NCI-H69 (cell line): ENCODE measurements at regions not wholly inside any gene's neighbourhood (a gene's known extent, or its start where the extent isn't known, plus 50 kb on each side); places are given as distances from the start of the nearest gene placed in this dataset.
"Not testable (repeated sequence)": the region's sequence is repeated elsewhere in the genome, so short reads cannot be mapped to it uniquely, and the experiment has no call there.

Source experiments
- DNase-seq: peaks from one replicate; lab custom pipeline; 2025; lab: John Stamatoyannopoulos, UW

- DNase-seq: no peak
These were observed 254.2 kb downstream of the PLOD2 start for GRCh38 chr3:145906755-145907154.

GRCh38 chr3:145911016-145911415, 250.0 kb downstream of the PLOD2 start:
- DNase-seq: no peak

DNA sequence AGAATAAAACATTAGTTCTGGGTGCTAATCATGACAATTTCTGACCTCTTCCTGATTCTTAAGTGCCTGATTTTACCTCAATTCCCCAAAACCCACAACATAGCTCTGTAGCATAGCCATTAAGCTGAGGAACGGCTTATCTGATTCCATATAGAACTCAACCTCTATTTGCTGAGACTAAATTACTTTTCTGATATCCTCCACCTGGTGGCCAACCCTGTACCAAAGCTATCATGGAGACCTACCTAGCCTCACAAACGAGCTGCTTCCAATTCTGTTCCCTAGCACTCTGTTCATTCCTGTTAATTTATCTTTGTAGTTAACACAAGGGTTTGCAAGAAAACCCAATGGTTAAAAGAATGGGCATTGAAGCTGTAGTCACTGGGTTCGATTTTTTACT, 245.2 kb downstream of the PLOD2 start:
- DNase-seq: no peak

DNA sequence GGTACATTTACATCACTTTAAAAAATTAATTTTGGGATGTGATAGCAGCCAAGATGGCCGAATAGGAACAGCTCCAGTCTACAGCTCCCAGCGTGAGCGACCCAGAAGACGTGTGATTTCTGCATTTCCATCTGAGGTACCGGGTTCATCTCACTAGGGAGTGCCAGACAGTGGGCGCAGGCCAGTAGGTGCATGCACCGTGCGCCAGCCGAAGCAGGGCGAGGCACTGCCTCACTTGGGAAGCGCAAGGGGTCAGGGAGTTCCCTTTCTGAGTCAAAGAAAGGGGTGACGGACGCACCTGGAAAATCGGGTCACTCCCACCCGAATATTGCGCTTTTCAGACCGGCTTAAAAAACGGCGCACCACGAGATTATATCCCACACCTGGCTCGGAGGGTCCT, 233.2 kb downstream of the PLOD2 start:
- DNase-seq: not testable (repeated sequence)

DNA sequence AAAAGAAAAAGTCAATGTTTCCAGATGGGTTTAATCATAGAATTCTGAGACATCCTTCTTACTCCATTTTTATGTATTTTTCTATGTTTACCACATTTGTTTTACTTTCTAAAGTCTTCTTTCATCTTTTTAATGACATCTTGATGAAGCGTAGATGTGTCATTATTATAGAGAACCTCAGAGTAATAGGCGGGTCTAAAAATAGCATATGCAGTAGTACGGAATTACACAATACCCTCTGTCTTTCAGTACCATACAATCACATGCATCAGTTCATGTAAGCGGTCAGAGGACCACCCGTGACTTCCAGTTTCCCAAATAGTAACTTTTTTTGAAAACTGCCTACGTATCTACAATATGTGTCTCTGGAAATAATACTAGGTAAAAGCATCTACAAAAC, 224.0 kb downstream of the PLOD2 start:
- DNase-seq: no peak

DNA sequence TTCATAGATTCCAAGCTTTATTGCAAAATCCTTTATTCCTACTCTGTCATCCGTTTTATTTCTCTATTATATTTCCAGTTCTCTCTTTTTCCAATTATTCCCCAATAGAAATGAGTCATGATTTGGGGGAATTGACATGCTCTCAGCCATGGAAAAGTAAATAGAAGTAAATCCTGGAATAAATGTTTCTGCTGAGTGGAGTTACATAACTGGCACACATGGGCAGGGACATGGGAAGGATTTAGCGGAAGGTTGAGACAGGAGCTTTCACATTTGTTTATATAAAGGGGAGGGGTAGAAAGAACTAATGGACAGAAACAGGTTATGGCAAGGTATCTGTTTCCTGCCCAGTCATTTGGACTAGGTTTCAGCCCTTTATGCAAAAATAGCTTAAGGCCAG, 221.6 kb downstream of the PLOD2 start:
- DNase-seq: peak; percentile 97

DNA sequence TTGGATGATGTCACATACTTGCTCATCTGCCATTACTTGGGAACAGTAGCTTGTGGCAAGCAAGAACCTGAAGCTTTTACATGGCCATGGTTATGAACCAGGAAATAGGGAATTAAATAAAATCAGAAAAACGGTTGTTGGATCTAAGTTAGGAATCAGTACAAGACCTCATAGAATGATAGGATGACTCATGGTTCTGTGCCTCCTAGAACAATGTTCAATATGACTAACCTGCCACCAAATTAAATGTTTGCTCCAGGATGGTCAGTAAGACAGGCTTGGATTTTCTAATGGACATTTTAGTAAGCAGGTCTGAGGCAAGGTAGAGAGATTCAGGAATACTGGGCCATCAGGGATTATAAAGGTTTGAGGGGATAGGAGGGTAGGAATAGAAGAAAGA, 218.9 kb downstream of the PLOD2 start:
- DNase-seq: no peak

DNA sequence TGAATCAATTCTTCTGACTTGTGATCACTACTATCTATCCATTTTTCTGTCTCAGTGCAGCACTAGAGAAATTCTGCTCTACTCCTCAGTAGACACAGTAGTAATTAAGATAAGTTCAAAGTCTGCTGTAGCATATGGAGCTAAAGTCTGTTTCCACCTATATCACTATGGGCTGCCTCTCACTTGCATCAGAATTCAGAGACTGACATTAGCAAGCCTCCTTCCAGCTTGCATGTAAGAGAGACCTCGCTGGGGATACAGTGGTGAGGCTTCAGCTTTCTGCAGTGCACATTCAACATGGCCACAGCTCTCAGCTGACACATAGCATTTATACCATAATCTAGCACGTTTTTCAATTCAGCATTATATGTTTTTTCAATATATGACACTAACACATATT, 217.0 kb downstream of the PLOD2 start:
- no peak for DNase-seq

GRCh38 chr3:145951441-145951840, 209.5 kb downstream of the PLOD2 start:
- no peak for DNase-seq

DNA sequence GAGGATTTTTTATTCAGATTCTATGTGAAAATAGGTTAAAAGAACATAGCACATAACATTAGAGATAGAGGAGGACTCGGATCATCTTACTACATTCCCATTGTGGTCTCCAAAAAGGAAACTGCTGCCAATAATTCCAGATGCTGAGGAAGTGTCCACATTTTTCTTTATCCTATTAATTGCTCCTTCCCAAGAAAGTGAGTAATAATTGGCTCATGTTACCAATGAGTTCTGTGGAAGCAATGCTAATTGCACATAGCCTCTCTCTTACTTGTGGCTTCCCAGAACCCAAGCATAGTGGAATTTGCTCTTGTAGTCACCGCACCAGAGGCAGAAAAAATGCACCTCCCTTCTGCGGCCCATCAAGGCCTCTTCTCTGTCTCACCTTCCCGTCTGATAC, 208.4 kb downstream of the PLOD2 start:
- DNase-seq: no peak

DNA sequence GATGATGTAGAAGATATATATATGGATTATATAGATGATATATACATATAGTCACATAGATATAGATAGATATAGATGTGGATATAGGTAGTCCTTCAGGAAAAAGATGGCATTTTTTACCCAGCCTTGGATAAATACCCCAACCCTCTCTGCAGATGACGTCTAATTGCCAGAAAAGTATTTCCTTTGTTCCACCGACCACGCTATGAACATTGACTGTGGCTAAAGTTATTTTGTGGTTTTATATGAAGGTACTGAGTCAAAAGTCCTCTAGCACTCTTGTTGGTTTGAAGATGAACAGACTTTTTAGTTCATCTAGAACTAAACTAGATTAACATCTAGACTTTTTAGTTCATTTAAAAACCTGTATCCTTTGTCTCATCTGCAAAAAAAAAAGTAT, 207.7 kb downstream of the PLOD2 start:
- DNase-seq: no peak

DNA sequence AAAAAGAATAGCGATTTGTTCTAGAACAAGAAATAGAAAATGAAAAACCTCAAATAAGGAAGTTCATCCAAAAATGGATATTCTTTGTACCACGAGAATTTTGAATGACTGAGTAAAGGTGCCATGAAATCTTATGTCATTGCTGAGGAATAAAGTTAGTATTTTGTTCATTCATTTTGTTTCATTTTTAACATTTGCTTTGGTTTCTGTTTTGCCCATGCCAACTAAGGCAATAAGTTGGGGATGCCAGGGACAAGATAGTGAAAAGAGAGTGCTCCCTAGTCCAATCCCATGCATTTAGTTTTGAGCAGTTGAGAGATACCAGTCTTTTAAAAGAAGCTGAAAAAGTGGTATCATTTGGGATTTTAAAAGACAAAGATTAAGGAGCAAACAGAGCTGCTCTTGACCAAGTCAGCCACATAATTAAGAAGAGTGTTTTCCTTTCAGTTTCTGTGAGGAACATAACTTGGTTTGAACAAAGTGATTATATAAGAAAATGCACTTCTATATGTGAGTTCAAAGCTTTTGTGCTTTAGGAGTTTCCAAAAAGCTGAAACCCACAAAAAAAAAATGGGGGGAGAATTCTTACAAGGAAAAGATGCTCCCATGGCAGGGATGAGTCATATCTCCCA, 201.4 kb downstream of the PLOD2 start:
- no peak for DNase-seq

DNA sequence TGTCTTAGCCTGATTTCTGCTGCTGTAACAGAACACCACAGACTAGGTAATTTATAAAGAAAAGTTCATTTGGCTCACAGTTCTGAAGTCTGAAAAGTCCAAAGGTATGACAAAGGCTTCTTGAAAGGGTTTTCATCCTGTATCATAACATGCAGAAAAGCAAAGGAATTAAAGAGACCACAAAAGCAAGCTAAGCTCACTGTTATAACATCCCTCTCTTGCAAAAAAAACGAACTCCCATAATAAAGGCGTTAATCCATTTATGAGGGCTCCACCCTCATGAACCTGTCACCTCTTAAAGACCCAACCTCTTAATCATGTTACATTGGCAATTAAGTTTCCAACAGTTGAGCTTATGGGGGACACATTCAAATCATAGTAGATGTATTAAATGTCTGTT, 197.9 kb downstream of the PLOD2 start:
- no peak for DNase-seq

DNA sequence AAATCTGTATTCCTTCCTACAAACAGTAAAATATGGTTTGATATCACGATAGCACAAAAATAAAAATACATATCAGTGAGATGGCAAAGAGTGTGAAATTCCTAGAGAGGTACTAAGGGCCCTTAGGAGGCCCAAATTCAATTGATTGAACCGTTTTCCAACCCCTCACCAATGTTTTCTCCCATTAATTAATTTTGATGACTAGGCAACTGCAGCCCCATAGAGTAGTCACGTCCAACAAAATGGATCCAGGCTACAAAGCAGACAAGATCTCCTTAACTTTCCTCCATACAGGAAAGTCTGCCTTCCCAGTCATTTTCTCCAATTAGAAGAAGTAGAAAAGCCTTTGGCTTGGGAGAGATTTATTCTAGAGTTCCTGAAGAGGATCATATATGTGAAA, 193.9 kb downstream of the PLOD2 start:
- no peak for DNase-seq

- DNase-seq: no peak
These were observed 189.8 kb downstream of the PLOD2 start for GRCh38 chr3:145971186-145971585.

- no peak for DNase-seq
These were observed 188.1 kb downstream of the PLOD2 start for GRCh38 chr3:145972851-145973250.

- no peak for DNase-seq
These were observed 179.9 kb downstream of the PLOD2 start for GRCh38 chr3:145981056-145981455.

GRCh38 chr3:145983101-145983500, 177.9 kb downstream of the PLOD2 start:
- no peak for DNase-seq
